GM13977 (cell line): ENCODE measurements at regions not wholly inside any gene's neighbourhood (a gene's known extent, or its start where the extent isn't known, plus 50 kb on each side); places are given as distances from the start of the nearest gene placed in this dataset.

Experiments
- DNase-seq: peaks from one replicate; pipeline ENCODE4 v3.0.0; 2012; ENCODE audit warnings: low spot score
- CTCF ChIP-seq: IDR thresholded peaks from 2 replicates; pipeline ENCODE4 v1.5.1; 2012; ENCODE audit warnings: mild to moderate bottlenecking, control low read depth; ENCODE audit not compliant: insufficient read depth; ENCODE audit errors: extremely low read depth, missing control alignments
- in situ Hi-C: fragments of 300-500 bp; cut with MboI; formaldehyde crosslinking; loops from one replicate; pipeline ENCODE4 v1.12.0; 2022; ENCODE audit warnings: low sequenced_read_pairs, low pct_unique_long_range_greater_than_20kb, mixed read lengths, inconsistent platforms; ENCODE audit not compliant: unreplicated experiment

- TF ChIP-seq CTCF = no peak
- in situ Hi-C loops = no loop called here
- no peak for DNase-seq
Measured at GRCh38 chr3:43215663-43216275, 70.6 kb upstream of the SNRK start.

DNA sequence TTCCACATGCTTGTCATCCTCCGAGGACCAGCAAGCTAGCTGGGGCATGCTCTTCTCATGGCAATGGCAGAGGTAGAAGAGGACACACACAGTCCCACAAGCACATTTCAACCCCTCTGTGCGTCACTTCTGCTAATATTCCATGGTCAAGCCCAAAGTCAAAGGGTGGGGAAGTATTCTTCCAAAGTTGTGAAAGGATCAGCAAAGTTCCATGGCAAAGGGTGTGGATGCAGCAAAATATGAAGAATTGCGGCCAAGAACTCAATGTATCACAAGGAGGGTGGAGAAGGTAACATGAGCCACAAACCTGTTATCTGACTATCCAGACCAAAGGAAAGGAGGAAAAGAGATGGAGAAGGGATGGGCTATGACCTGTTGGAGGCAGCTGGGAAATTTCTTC, 71.2 kb upstream of the SNRK start:
- no peak for TF ChIP-seq CTCF
- in situ Hi-C loops = no loop called here
- no peak for DNase-seq

GRCh38 chr3:43214616-43215015, 71.7 kb upstream of the SNRK start:
- no peak for TF ChIP-seq CTCF
- in situ Hi-C loops = no loop called here
- no peak for DNase-seq

DNA sequence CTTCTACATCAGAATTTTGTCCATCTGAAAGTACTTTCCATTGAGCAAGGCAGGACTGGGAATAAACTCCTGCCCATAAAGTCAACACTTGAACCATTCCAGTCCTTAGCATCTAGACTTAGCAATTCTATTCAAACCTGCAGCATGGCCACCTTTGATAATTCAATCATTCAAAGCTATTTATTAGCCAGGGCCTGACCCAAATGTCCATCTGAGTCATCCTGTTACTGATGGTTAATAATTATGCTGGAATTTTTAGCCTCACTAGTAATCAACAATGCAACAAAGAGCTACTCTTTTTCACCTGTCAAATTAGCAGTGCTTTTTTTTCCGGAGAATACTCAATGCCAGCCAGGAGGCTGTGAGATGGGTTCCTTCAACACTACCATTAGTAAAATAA, 72.7 kb upstream of the SNRK start:
- TF ChIP-seq CTCF = no peak
- in situ Hi-C loops = no loop called here
- DNase-seq = no peak

DNA sequence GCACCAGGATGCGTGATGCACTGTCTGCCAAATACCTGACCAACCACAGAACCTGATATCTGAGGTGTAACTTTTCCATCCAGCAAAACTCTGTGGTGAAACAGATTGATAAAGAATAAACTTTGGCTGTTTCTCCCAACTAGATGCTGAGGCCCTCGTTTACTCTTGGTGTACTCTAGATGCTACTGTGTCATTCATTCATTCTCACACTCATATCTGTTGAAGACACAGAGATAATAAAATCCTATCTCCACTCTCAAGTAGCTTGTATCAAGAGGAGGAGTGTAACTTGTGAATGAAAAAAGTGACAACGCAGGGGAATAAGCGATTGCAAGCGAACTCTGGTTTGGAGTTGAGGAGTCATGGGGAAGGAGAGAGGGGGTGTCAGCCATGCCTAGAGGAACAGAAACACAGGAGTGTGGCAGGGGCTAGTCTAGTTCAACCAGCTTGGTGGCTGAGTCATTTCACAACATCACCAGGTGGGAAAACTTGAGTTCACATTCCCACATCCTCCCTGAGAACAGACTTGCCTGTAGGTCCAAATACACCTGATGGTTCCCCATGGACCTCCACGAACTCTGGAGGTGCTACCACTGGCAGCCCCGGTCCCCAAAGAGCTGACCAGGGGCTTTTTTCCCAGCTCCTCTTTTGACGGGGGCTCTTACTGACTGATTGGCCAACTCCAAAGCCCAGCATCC, 73.3 kb upstream of the SNRK start:
- in situ Hi-C loops = no loop called here
- DNase-seq = no peak
- no peak for TF ChIP-seq CTCF

DNA sequence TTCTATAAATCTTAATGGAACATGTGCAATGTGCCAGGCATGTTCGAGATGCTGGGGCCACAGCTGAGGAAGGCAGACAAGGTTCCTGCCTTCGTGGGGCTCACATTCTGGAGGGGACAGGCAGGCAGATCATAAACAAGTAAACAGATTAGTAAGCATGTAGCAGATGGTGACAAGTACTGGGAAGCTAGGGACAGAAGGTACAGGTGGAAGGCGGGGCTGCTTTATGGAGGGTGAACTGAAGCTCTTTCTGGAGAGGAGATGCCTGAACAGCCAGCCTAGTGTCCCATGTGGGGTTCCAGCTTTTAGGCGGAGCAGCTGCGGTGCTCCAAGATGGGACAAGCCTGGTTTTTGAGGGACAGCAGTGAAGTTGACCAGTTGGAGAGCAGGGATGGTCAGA, 74.7 kb upstream of the SNRK start:
- no peak for TF ChIP-seq CTCF
- no peak for DNase-seq
- in situ Hi-C loops = no loop called here
